Natural killer cell (primary cell): ENCODE measurements at regions not wholly inside any gene's neighbourhood (a gene's known extent, or its start where the extent isn't known, plus 50 kb on each side); places are given as distances from the start of the nearest gene placed in this dataset.
"Not testable (repeated sequence)": the region's sequence is repeated elsewhere in the genome, so short reads cannot be mapped to it uniquely, and the experiment has no call there.

Experiments used
- ATAC-seq, 3 donors: fragments of 150-1000 bp in 2 of 3; fragments of 200-7000 bp in 1 of 3; cut with Tn5 transposase; 1 replicate in 1 of 3; 2 replicates in 2 of 3; pipeline ENCODE4 v1.10.0; 2021; ENCODE audit warnings: mild to moderate bottlenecking in 2 of 3, moderate library complexity in 2 of 3
- DNase-seq, 2 donors: peaks; one replicate each; pipeline versions ENCODE4 v3.0.0 to v3.0.0-alpha.2; 2013 to 2021; ENCODE audit warnings: mixed read lengths in 1 of 2
- H3K27ac ChIP-seq: one replicate; pipeline ENCODE4 v1.5.1; 2013; ENCODE audit warnings: mild to moderate bottlenecking, low read length
- H3K27me3 ChIP-seq: one replicate; pipeline ENCODE4 v1.6.1; 2013; ENCODE audit warnings: low read length; ENCODE audit not compliant: control insufficient read depth, insufficient read depth
- H3K36me3 ChIP-seq: one replicate; pipeline ENCODE4 v1.6.1; 2013; ENCODE audit warnings: low read length; ENCODE audit not compliant: control insufficient read depth, insufficient read depth
- H3K4me1 ChIP-seq: one replicate; pipeline ENCODE4 v1.6.1; 2013; ENCODE audit warnings: low read length; ENCODE audit not compliant: control insufficient read depth, insufficient read depth
- H3K4me3 ChIP-seq: one replicate; pipeline ENCODE4 v1.5.1; 2013; ENCODE audit warnings: low read length
- H3K9me3 ChIP-seq: one replicate; pipeline ENCODE4 v1.6.1; 2013; ENCODE audit warnings: low read length; ENCODE audit not compliant: control insufficient read depth, insufficient read depth
- H3K27ac Mint-ChIP-seq, 2 donors: one replicate each; pipeline ENCODE4 v1.8.0; 2022; ENCODE audit warnings: mild to moderate bottlenecking in 2 of 2, mixed read lengths in 2 of 2, moderate library complexity in 1 of 2
- H3K27me3 Mint-ChIP-seq, 2 donors: one replicate each; pipeline ENCODE4 v1.8.0; 2022; ENCODE audit warnings: low read depth in 2 of 2, mixed read lengths in 2 of 2
- H3K36me3 Mint-ChIP-seq: one replicate; pipeline ENCODE4 v1.8.0; 2022; ENCODE audit warnings: mixed read lengths
- H3K4me1 Mint-ChIP-seq, 2 donors: one replicate each; pipeline ENCODE4 v1.8.0; 2022; ENCODE audit warnings: mixed read lengths in 2 of 2
- H3K4me3 Mint-ChIP-seq: one replicate; pipeline ENCODE4 v1.8.0; 2022; ENCODE audit warnings: mild to moderate bottlenecking, moderate library complexity, mixed read lengths
- H3K9me3 Mint-ChIP-seq, 2 donors: one replicate each; pipeline ENCODE4 v1.8.0; 2022; ENCODE audit warnings: mixed read lengths in 2 of 2
- CTCF ChIP-seq: fragments of 200-600 bp; IDR thresholded peaks from one replicate; pipeline ENCODE4 v1.8.0; 2022; ENCODE audit warnings: antibody characterized with exemption
- WGBS: methylation state at CpG from one replicate; pipeline ENCODE4 v1.1.7; 2013; ENCODE audit warnings: missing lambda C conversion rate; ENCODE audit not compliant: insufficient coverage; 5-methylcytosine and 5-hydroxymethylcytosine counted together
- intact Hi-C: fragments of 100-400 bp; cut with micrococcal nuclease; formaldehyde crosslinking; loops from one replicate; pipeline ENCODE4 v1.14.2; 2022

- 80% methylated on average over 2 of the region's 2 CpGs for WGBS
- ATAC-seq (no peak), DNase-seq (no peak)
- peaks cover 7% of the 10 kb centered on the region for H3K36me3 Mint-ChIP-seq
- intact Hi-C loops: no loop called here
- no peaks in the 10 kb centered on the region for H3K4me1 ChIP-seq
- H3K36me3 ChIP-seq: no peaks in the 10 kb centered on the region
- TF ChIP-seq CTCF: no peak
- H3K4me3 ChIP-seq: no peak overlapping the region
- H3K27me3 Mint-ChIP-seq: no peaks in the 10 kb centered on the region
- no peak overlapping the region for H3K27ac Mint-ChIP-seq
- peaks cover 18 to 27% of the 10 kb centered on the region in 2 donors for H3K9me3 Mint-ChIP-seq
- H3K4me3 Mint-ChIP-seq: no peak overlapping the region
- no peaks in the 10 kb centered on the region for H3K27me3 ChIP-seq
- no peak overlapping the region for H3K27ac ChIP-seq
- H3K9me3 ChIP-seq: no peaks in the 10 kb centered on the region
- no peaks in the 10 kb centered on the region for H3K4me1 Mint-ChIP-seq
Observed at GRCh38 chr3:88882121-88882520, 225.3 kb upstream of the EPHA3 start.

- ATAC-seq, H3K9me3 ChIP-seq, H3K4me3 ChIP-seq, H3K27ac ChIP-seq, H3K36me3 ChIP-seq, H3K4me3 Mint-ChIP-seq, H3K27me3 Mint-ChIP-seq, H3K27ac Mint-ChIP-seq, H3K27me3 ChIP-seq, H3K4me1 Mint-ChIP-seq, H3K36me3 Mint-ChIP-seq, DNase-seq, intact Hi-C loops, H3K4me1 ChIP-seq: not testable (repeated sequence)
- H3K9me3 Mint-ChIP-seq: peaks cover 13 to 28% of the 10 kb centered on the region in 2 donors
- 93% methylated on average over 12 of the region's 12 CpGs for WGBS
Observed at GRCh38 chr3:88886624-88887023, 220.8 kb upstream of the EPHA3 start.

- Mint-ChIP-seq H3K27me3 (no peaks in the 10 kb centered on the region), H3K27ac (no peak overlapping the region), H3K4me3 (no peak overlapping the region), H3K4me1 (no peaks in the 10 kb centered on the region), H3K9me3 (peaks cover 12 to 19% of the 10 kb centered on the region in 2 donors), H3K36me3 (peaks cover 8% of the 10 kb centered on the region)
- H3K36me3 ChIP-seq: no peaks in the 10 kb centered on the region
- H3K9me3 ChIP-seq: no peaks in the 10 kb centered on the region
- DNase-seq (no peak), ATAC-seq (no peak)
- 88% methylated on average over 1 of the region's 1 CpG for WGBS
- no peaks in the 10 kb centered on the region for H3K4me1 ChIP-seq
- no peak for TF ChIP-seq CTCF
- H3K27ac ChIP-seq: no peak overlapping the region
- H3K4me3 ChIP-seq: no peak overlapping the region
- no peaks in the 10 kb centered on the region for H3K27me3 ChIP-seq
- intact Hi-C loops: no loop called here
Observed at GRCh38 chr3:88896026-88896425, 211.4 kb upstream of the EPHA3 start.

GRCh38 chr3:88912294-88912877 is 195.0 kb upstream of the EPHA3 start:
- Histone ChIP-seq H3K27ac (no peak overlapping the region), H3K9me3 (no peaks in the 10 kb centered on the region), H3K27me3 (no peaks in the 10 kb centered on the region), H3K4me3 (no peak overlapping the region), H3K36me3 (no peaks in the 10 kb centered on the region), H3K4me1 (no peaks in the 10 kb centered on the region)
- Mint-ChIP-seq H3K9me3 (peaks cover 16 to 19% of the 10 kb centered on the region in 2 donors), H3K4me3 (no peak overlapping the region), H3K4me1 (no peaks in the 10 kb centered on the region), H3K36me3 (peaks cover 5% of the 10 kb centered on the region), H3K27me3 (no peaks in the 10 kb centered on the region), H3K27ac (no peak overlapping the region)
- DNase-seq (no peak), ATAC-seq (no peak)
- TF ChIP-seq CTCF: no peak
- intact Hi-C loops: no loop called here
- 100% methylated on average over 3 of the region's 3 CpGs for WGBS
